HG03354 (cell line): ENCODE measurements at regions not wholly inside any gene's neighbourhood (a gene's known extent, or its start where the extent isn't known, plus 50 kb on each side); places are given as distances from the start of the nearest gene placed in this dataset.

Experiments
- ATAC-seq: cut with Tn5 transposase; IDR thresholded peaks from one replicate; pipeline ENCODE4 v1.9.1; 2021; ENCODE audit warnings: mild to moderate bottlenecking; ENCODE audit not compliant: unreplicated experiment, poor library complexity, severe bottlenecking

- no peak for ATAC-seq
These were observed 51.3 kb upstream of the WDR11 start for GRCh38 chr10:120799849-120800248.

- ATAC-seq, result no peak
These were observed 50.4 kb upstream of the WDR11 start for GRCh38 chr10:120800528-120801323.
